Mucosa of descending colon (tissue), 3 donors: ENCODE measurements at regions not wholly inside any gene's neighbourhood (a gene's known extent, or its start where the extent isn't known, plus 50 kb on each side); places are given as distances from the start of the nearest gene placed in this dataset.

Experiments used
- ATAC-seq: fragments of 200-7000 bp; cut with Tn5 transposase; one replicate; pipeline ENCODE4 v1.9.1; 2020; ENCODE audit warnings: mild to moderate bottlenecking, moderate library complexity
- DNase-seq, 3 donors: peaks; one replicate each; pipeline ENCODE4 v3.0.0-alpha.2; 2020
- H3K36me3 ChIP-seq: fragments of 200-600 bp; one replicate; pipeline ENCODE4 v1.8.0; 2021; ENCODE audit warnings: low read depth, mild to moderate bottlenecking
- H3K4me1 ChIP-seq: fragments of 200-600 bp; one replicate; pipeline ENCODE4 v1.8.0; 2021; ENCODE audit warnings: low read depth, mild to moderate bottlenecking
- H3K4me3 ChIP-seq: fragments of 200-600 bp; one replicate; pipeline ENCODE4 v1.8.0; 2021; ENCODE audit warnings: mild to moderate bottlenecking
- H3K9me3 ChIP-seq: fragments of 200-600 bp; one replicate; pipeline ENCODE4 v1.8.0; 2021; ENCODE audit warnings: mild to moderate bottlenecking
- CTCF ChIP-seq: fragments of 200-600 bp; IDR thresholded peaks from one replicate; pipeline ENCODE4 v1.8.0; 2022; ENCODE audit warnings: antibody characterized with exemption, mild to moderate bottlenecking
- intact Hi-C, 2 donors: fragments of 100-400 bp; cut with DNase I in 1 of 2; cut with micrococcal nuclease in 1 of 2; formaldehyde crosslinking; loops; one replicate each; pipeline versions ENCODE4 v1.11.0 to v1.11.1; 2022; cut with DNase I, micrococcal nuclease
- donor health status: DM: no; HTN: no; CAD: no; lungs with moderate emphysema.
- donor health status: DM: no; HTN: no; CAD: no.
- donor health status: DM: no; HTN: yes; CAD: no.

- Histone ChIP-seq H3K4me3 (no peak overlapping the region), H3K4me1 (no peaks in the 10 kb centered on the region), H3K9me3 (no peaks in the 10 kb centered on the region), H3K36me3 (no peaks in the 10 kb centered on the region)
- intact Hi-C loops = loop anchor here in 1 of 2 donors (10.0 kb wide), 1 partner anchor 93 kb away; no protein-coding TSS in a partner anchor
- no peak for TF ChIP-seq CTCF
- DNase-seq (no peak), ATAC-seq (no peak)
Observed at GRCh38 chr13:95387733-95388207, 86.5 kb upstream of the ABCC4 start.

- no peaks in the 10 kb centered on the region for H3K4me1 ChIP-seq
- no peak for TF ChIP-seq CTCF
- no peaks in the 10 kb centered on the region for H3K9me3 ChIP-seq
- H3K36me3 ChIP-seq = no peaks in the 10 kb centered on the region
- H3K4me3 ChIP-seq = no peak overlapping the region
- ATAC-seq = no peak
- intact Hi-C loops = loop anchor here in 1 of 2 donors (10.0 kb wide), 1 partner anchor 94 kb away; no protein-coding TSS in a partner anchor
- no peak for DNase-seq
Observed at GRCh38 chr13:95388420-95389079, 87.3 kb upstream of the ABCC4 start.

GRCh38 chr13:95391362-95391761 lies 90.1 kb upstream of the ABCC4 start:
- ATAC-seq (no peak), DNase-seq (no peak)
- no peak overlapping the region for H3K4me3 ChIP-seq
- TF ChIP-seq CTCF = no peak
- intact Hi-C loops = no loop called here
- no peaks in the 10 kb centered on the region for H3K9me3 ChIP-seq
- no peaks in the 10 kb centered on the region for H3K36me3 ChIP-seq
- H3K4me1 ChIP-seq = no peaks in the 10 kb centered on the region

- H3K4me1 ChIP-seq = no peaks in the 10 kb centered on the region
- H3K4me3 ChIP-seq = no peak overlapping the region
- ATAC-seq (no peak), DNase-seq (no peak)
- H3K9me3 ChIP-seq = no peaks in the 10 kb centered on the region
- TF ChIP-seq CTCF = no peak
- intact Hi-C loops = no loop called here
- H3K36me3 ChIP-seq = no peaks in the 10 kb centered on the region
Observed at GRCh38 chr13:95391785-95392184, 90.5 kb upstream of the ABCC4 start.

- no peak for TF ChIP-seq CTCF
Observed at GRCh38 chr13:95392597-95392996, 91.3 kb upstream of the ABCC4 start.

More at GRCh38 chr13:95392597-95392996, 91.3 kb upstream of the ABCC4 start:
- Histone ChIP-seq H3K4me3 (no peak overlapping the region), H3K4me1 (no peaks in the 10 kb centered on the region), H3K9me3 (no peaks in the 10 kb centered on the region), H3K36me3 (no peaks in the 10 kb centered on the region)
- intact Hi-C loops = no loop called here
- ATAC-seq (peak; percentile 51), DNase-seq (no peak)
